ENCODE measurements at regions not wholly inside any gene's neighbourhood (a gene's known extent, or its start where the extent isn't known, plus 50 kb on each side); places are given as distances from the start of the nearest gene placed in this dataset.
"Not testable (repeated sequence)": the region's sequence is repeated elsewhere in the genome, so short reads cannot be mapped to it uniquely, and the experiment has no call there.

- TF ChIP-seq CTCF (IDR thresholded peaks at IDR 0.05); ZBTB21 (CRISPR knock-in tag; IDR thresholded peaks at IDR 0.05; ENCODE audit: borderline replicate concordance): not testable (repeated sequence)
Observed at GRCh38 chr1:112854368-112854984, 101.5 kb downstream of the SLC16A1 start.

Measured in WTC11 (cell line).